Nephron (organoid): ENCODE measurements at regions not wholly inside any gene's neighbourhood (a gene's known extent, or its start where the extent isn't known, plus 50 kb on each side); places are given as distances from the start of the nearest gene placed in this dataset.
A peak's percentile ranks its signal among the peaks of the same experiment; 100 is the strongest.

ENCODE experiments used
- H3K27ac Mint-ChIP-seq, 3 experiments: 2 replicates each; pipeline ENCODE4 v1.8.0; 2020; ENCODE audit warnings: mixed read lengths in 3 of 3, mild to moderate bottlenecking in 2 of 3, moderate library complexity in 1 of 3
- H3K27me3 Mint-ChIP-seq: 2 replicates; pipeline ENCODE4 v1.8.0; 2021; ENCODE audit warnings: low read depth, mild to moderate bottlenecking, moderate library complexity, mixed read lengths
- H3K36me3 Mint-ChIP-seq: 2 replicates; pipeline ENCODE4 v1.8.0; 2020; ENCODE audit warnings: low read depth, mixed read lengths
- H3K4me1 Mint-ChIP-seq: 2 replicates; pipeline ENCODE4 v1.8.0; 2020; ENCODE audit warnings: mixed read lengths
- H3K4me3 Mint-ChIP-seq, 3 experiments: 2 replicates each; pipeline ENCODE4 v1.8.0; 2020; ENCODE audit warnings: mild to moderate bottlenecking in 3 of 3, mixed read lengths in 3 of 3, moderate library complexity in 2 of 3
- H3K9me3 Mint-ChIP-seq: 2 replicates; pipeline ENCODE4 v1.8.0; 2020; ENCODE audit warnings: mixed read lengths
- TF ChIP-seq, protein P1 (sequence below), 3 experiments: fragments of 200-600 bp; sonication (generic); IDR thresholded peaks; one replicate each; pipeline ENCODE4 v1.5.0; 2021; ENCODE audit warnings: antibody characterized with exemption in 3 of 3; ENCODE audit not compliant: unreplicated experiment in 3 of 3

DNA sequence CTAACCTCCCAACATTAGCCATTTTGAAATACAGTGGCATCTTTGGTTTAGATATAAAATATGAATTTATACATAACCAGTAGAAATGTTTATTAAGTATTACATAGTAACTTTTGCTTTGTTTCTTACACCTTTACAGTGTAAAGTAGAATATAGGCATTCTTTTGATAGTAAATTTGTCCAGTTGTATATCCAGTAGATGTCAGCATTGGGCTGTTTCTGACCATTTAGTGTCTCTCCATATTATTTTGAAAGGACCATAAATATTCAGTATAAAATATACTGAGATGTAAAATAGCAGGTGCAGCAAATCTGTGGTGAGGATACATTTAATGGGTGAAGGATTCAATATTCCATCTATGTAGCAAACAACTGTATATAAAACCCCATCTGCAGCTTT, 115.8 kb upstream of the ZRANB2 start:
- peaks cover 4% of the 10 kb centered on the region for H3K27me3 Mint-ChIP-seq
- no peaks in the 10 kb centered on the region for H3K4me1 Mint-ChIP-seq
- no peaks in the 10 kb centered on the region for H3K9me3 Mint-ChIP-seq
- no peaks in the 10 kb centered on the region for H3K36me3 Mint-ChIP-seq
- H3K4me3 Mint-ChIP-seq: no peak overlapping the region
- TF ChIP-seq, protein P1, sequence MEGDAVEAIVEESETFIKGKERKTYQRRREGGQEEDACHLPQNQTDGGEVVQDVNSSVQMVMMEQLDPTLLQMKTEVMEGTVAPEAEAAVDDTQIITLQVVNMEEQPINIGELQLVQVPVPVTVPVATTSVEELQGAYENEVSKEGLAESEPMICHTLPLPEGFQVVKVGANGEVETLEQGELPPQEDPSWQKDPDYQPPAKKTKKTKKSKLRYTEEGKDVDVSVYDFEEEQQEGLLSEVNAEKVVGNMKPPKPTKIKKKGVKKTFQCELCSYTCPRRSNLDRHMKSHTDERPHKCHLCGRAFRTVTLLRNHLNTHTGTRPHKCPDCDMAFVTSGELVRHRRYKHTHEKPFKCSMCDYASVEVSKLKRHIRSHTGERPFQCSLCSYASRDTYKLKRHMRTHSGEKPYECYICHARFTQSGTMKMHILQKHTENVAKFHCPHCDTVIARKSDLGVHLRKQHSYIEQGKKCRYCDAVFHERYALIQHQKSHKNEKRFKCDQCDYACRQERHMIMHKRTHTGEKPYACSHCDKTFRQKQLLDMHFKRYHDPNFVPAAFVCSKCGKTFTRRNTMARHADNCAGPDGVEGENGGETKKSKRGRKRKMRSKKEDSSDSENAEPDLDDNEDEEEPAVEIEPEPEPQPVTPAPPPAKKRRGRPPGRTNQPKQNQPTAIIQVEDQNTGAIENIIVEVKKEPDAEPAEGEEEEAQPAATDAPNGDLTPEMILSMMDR (IDR thresholded peaks at IDR 0.05; ENCODE audit: unreplicated experiment in 3 of 3): peak; percentile 48 to 64 (median 53)
- H3K27ac Mint-ChIP-seq: no peak overlapping the region

DNA sequence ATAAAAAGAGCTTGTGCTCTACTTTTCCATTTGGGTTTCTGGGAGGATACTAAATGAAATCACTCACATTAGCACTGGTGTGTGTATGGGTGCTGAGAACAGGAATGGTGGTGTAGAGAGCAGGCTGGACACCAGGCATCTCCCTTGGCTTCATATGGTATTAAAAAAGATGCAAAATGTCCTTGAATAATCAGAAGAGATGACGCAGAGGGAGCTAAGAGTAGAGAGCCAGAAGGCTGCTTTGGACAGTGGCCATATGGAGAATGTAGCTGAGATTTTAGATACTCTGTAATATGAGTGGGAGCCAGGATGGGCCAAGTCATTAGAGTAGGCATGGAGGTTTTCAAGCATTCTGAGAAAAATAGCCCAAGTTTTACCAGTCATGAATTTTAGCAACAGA, 112.3 kb upstream of the ZRANB2 start:
- Mint-ChIP-seq H3K4me3 (no peak overlapping the region), H3K36me3 (no peaks in the 10 kb centered on the region), H3K27ac (no peak overlapping the region), H3K4me1 (no peaks in the 10 kb centered on the region), H3K27me3 (peaks cover 4% of the 10 kb centered on the region), H3K9me3 (peaks cover 2% of the 10 kb centered on the region)
- TF ChIP-seq, protein P1 (IDR thresholded peaks at IDR 0.05; ENCODE audit: unreplicated experiment in 3 of 3): no peak

DNA sequence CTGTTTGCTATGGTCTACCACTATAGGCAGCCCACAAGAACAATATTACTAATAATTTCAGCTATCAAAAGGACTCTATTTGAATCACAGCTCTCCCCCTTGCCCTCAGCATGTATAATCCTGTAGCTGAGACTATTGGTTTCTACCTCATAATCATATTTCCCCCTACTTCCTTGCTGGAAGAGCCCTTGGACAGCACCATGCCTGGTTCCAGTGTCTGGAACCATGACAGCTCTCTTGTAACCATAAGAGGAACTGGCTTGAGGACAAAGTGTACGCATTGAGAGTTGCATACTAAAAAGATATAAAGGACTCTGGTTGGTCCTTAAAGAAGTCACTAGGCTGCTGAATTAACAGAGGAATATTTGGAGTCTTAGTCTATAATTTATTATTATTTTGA, 110.7 kb upstream of the ZRANB2 start:
- Mint-ChIP-seq H3K27ac (no peak overlapping the region), H3K36me3 (no peaks in the 10 kb centered on the region), H3K4me3 (no peak overlapping the region), H3K27me3 (peaks cover 4% of the 10 kb centered on the region), H3K4me1 (no peaks in the 10 kb centered on the region), H3K9me3 (peaks cover 4% of the 10 kb centered on the region)
- TF ChIP-seq, protein P1 (IDR thresholded peaks at IDR 0.05; ENCODE audit: unreplicated experiment in 3 of 3): no peak

DNA sequence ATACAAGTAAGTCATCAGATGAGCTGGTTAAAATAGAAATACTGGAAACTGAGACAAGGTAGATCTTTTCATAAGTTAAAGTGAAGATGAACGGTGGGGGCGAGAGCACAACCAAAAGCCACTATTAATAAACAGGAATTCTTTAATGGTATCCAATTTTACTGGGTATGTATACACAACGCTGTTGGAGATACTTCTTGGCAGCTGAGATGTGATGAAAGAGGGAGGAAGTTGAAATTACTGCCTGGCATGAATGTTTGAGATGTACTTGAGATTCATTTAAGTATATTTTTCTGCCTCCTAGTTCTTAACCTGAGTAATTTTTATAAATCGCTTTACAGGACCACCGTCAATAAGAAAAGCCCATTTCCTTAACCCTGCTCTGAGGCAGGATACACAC, 110.0 kb upstream of the ZRANB2 start:
- TF ChIP-seq, protein P1 (IDR thresholded peaks at IDR 0.05; ENCODE audit: unreplicated experiment in 3 of 3): no peak
- H3K36me3 Mint-ChIP-seq: no peaks in the 10 kb centered on the region
- H3K4me1 Mint-ChIP-seq: no peaks in the 10 kb centered on the region
- H3K9me3 Mint-ChIP-seq: peaks cover 4% of the 10 kb centered on the region
- H3K27ac Mint-ChIP-seq: no peak overlapping the region
- H3K27me3 Mint-ChIP-seq: peaks cover 4% of the 10 kb centered on the region
- no peak overlapping the region for H3K4me3 Mint-ChIP-seq

DNA sequence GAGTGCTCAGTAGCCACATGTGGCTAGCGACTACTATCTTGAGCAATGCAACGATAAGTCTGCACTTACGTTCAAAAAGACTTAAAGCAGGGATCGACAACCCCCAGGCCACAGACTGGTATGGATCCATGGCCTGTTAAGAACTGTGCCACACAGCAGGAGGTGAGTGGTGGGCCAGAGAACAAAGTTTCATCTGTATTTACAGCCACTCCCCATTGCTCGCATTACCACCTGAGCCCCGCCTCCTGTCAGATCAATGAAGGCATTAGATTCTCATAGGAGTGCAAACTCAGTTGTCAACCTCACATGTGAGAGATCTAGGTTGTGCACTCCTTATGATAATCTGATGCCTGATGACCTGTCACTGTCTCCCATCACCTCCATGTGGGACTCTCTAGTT, 103.6 kb upstream of the ZRANB2 start:
- Mint-ChIP-seq H3K4me1 (no peaks in the 10 kb centered on the region), H3K36me3 (no peaks in the 10 kb centered on the region), H3K27me3 (peaks cover 4% of the 10 kb centered on the region), H3K27ac (no peak overlapping the region), H3K4me3 (no peak overlapping the region), H3K9me3 (peaks cover 4% of the 10 kb centered on the region)
- TF ChIP-seq, protein P1 (IDR thresholded peaks at IDR 0.05; ENCODE audit: unreplicated experiment in 3 of 3): no peak

DNA sequence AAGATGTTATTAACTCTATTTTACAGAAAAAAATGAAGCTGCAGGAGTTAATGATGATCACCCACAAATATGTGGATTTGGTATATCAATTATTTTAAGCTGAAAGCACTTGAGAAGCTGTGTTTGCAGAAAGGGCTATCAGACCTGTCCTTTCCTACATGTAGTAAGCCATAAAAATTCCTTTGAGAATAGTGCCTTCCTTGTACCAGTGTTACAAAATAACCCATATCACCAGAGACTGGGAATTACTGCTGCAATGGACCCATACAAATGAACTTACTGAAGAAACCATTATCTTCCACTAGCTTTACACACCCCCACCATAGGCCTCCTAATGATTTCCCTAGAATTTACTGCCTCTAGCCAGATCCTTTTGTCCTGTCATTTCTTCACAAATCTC, 99.2 kb upstream of the ZRANB2 start:
- Mint-ChIP-seq H3K27me3 (peaks cover 4% of the 10 kb centered on the region), H3K9me3 (no peaks in the 10 kb centered on the region), H3K27ac (no peak overlapping the region), H3K4me1 (no peaks in the 10 kb centered on the region), H3K4me3 (no peak overlapping the region), H3K36me3 (no peaks in the 10 kb centered on the region)
- TF ChIP-seq, protein P1 (IDR thresholded peaks at IDR 0.05; ENCODE audit: unreplicated experiment in 3 of 3): no peak
